GM12891 (cell line): ENCODE measurements at regions not wholly inside any gene's neighbourhood (a gene's known extent, or its start where the extent isn't known, plus 50 kb on each side); places are given as distances from the start of the nearest gene placed in this dataset.

Source experiments
- PAX5 ChIP-seq: IDR thresholded peaks from 2 replicates; pipeline ENCODE4 v1.6.1; 2011; ENCODE audit warnings: low read length, moderate library complexity, mild to moderate bottlenecking; ENCODE audit not compliant: insufficient read depth, severe bottlenecking
- POLR2A ChIP-seq: IDR thresholded peaks from 2 replicates; pipeline ENCODE4 v1.6.1; 2011; ENCODE audit warnings: low read depth, low read length, control low read depth
- POLR2AphosphoS5 ChIP-seq: IDR thresholded peaks from 2 replicates; pipeline ENCODE4 v1.6.1; 2011; ENCODE audit warnings: low read depth, low read length, control low read depth
- SPI1 ChIP-seq: IDR thresholded peaks from 2 replicates; pipeline ENCODE4 v1.6.1; 2011; ENCODE audit warnings: low read depth, low read length, control low read depth
- TAF1 ChIP-seq: IDR thresholded peaks from 2 replicates; pipeline ENCODE4 v1.6.1; 2011; ENCODE audit warnings: low read depth, low read length, control low read depth

DNA sequence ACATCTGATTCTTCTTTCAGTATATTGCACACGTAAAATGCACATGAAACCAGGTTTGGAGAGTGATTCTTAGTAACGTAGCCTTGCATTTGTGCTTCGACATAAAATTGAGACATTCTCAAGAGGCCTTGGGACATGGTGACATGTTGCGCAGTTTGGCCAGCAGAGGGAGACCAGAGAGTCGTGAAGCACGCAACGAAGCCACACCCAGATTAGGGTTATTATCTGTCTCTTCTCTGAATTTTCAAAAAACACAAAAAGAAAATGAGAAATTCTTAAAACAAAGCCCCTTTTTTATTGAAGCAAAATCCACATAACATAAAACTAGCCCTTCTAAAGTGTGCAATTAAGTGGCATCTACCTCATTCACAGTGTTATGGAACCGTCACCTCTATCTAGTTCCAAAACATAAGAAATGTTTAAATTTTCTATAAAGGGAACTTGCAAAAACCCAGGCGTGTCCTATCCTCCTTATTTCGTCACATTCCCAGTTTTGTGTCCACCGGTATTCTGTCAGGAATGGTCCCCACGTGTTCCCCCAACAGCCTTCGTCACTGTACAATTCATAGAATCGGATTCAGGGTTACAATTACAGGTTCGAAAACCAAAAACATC is 108.8 kb upstream of the ATF7IP start:
- TF ChIP-seq POLR2AphosphoS5 (no peak), PAX5 (no peak), TAF1 (no peak), POLR2A (no peak), SPI1 (no peak)
